ENCODE measurements at regions not wholly inside any gene's neighbourhood (a gene's known extent, or its start where the extent isn't known, plus 50 kb on each side); places are given as distances from the start of the nearest gene placed in this dataset.

- TF ChIP-seq CTCF (IDR thresholded peaks at IDR 0.05) (no peak), POLR2A (IDR thresholded peaks at IDR 0.05) (no peak)
Observed at GRCh38 chr7:26508481-26508880, 216.8 kb downstream of the SNX10 start.
